ENCODE measurements at regions not wholly inside any gene's neighbourhood (a gene's known extent, or its start where the extent isn't known, plus 50 kb on each side); places are given as distances from the start of the nearest gene placed in this dataset.

DNA sequence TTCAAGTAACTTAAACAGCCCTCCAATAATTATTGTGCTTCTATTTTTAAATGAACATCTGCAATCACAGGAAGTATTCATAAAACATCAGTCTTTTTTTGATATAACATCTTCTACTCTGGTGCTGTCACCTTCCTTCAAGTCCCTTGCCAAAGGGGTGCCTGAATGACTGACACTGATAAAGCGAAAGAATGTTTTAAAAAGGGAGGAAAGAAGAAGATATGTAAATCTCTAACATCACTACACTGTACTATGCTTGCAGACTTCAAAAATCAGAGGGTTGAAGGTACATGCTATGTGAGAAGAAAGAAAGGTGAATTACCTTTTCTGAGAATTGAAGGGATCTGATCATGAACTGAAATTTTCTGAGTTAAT is 253.7 kb downstream of the ZPLD1 start:
- TF ChIP-seq RFX5 (IDR thresholded peaks at IDR 0.05; ENCODE audit: low read depth, low read length) (no peak), NRF1 (conservative IDR thresholded peaks at IDR 0.05; ENCODE audit: low read depth, low read length) (no peak), HCFC1 (IDR thresholded peaks at IDR 0.05; ENCODE audit: low read length) (no peak), SPI1 (IDR thresholded peaks at IDR 0.05; ENCODE audit: borderline replicate concordance, insufficient read depth, low read depth, low read length) (no peak), TCF12 (IDR thresholded peaks at IDR 0.05; ENCODE audit: low read depth, low read length) (no peak), NFXL1 (IDR thresholded peaks at IDR 0.05; ENCODE audit: borderline replicate concordance) (no peak), EZH2 (IDR thresholded peaks at IDR 0.05; ENCODE audit: borderline replicate concordance, control insufficient read depth, low read depth, low read length) (no peak)
- TF ChIP-seq, protein P1, sequence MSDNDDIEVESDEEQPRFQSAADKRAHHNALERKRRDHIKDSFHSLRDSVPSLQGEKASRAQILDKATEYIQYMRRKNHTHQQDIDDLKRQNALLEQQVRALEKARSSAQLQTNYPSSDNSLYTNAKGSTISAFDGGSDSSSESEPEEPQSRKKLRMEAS (IDR thresholded peaks at IDR 0.05; ENCODE audit: low read depth, low read length) = no peak
- TF ChIP-seq, protein P2, sequence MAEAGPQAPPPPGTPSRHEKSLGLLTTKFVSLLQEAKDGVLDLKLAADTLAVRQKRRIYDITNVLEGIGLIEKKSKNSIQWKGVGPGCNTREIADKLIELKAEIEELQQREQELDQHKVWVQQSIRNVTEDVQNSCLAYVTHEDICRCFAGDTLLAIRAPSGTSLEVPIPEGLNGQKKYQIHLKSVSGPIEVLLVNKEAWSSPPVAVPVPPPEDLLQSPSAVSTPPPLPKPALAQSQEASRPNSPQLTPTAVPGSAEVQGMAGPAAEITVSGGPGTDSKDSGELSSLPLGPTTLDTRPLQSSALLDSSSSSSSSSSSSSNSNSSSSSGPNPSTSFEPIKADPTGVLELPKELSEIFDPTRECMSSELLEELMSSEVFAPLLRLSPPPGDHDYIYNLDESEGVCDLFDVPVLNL (IDR thresholded peaks at IDR 0.05; ENCODE audit: low read depth, low read length) = no peak
- TF ChIP-seq, protein P3, sequence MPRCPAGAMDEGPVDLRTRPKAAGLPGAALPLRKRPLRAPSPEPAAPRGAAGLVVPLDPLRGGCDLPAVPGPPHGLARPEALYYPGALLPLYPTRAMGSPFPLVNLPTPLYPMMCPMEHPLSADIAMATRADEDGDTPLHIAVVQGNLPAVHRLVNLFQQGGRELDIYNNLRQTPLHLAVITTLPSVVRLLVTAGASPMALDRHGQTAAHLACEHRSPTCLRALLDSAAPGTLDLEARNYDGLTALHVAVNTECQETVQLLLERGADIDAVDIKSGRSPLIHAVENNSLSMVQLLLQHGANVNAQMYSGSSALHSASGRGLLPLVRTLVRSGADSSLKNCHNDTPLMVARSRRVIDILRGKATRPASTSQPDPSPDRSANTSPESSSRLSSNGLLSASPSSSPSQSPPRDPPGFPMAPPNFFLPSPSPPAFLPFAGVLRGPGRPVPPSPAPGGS (IDR thresholded peaks at IDR 0.05; ENCODE audit: borderline replicate concordance, insufficient read depth, low read depth, low read length, poor library complexity, severe bottlenecking) = no peak
